Stimulated activated CD4-positive, alpha-beta T cell treated with anti-CD3 and anti-CD28 coated beads, Interleukin-1b, Interleukin-23, amount 100 ng/mL, for 4 hours (primary cell): ENCODE measurements at regions not wholly inside any gene's neighbourhood (a gene's known extent, or its start where the extent isn't known, plus 50 kb on each side); places are given as distances from the start of the nearest gene placed in this dataset.

Experiments used
- DNase-seq, 2 donors: peaks; one replicate each; pipeline ENCODE4 v3.0.0-alpha.2; 2020; ENCODE audit warnings: low read depth in 2 of 2

GRCh38 chr4:171636606-171637005, 176.6 kb upstream of the GALNTL6 start:
- DNase-seq, result no peak

GRCh38 chr4:171629737-171630136, 183.5 kb upstream of the GALNTL6 start:
- no peak for DNase-seq

GRCh38 chr4:171629182-171629581, 184.0 kb upstream of the GALNTL6 start:
- DNase-seq, result no peak

- DNase-seq, result no peak
Observed at GRCh38 chr4:171626554-171626953, 186.7 kb upstream of the GALNTL6 start.

GRCh38 chr4:171622729-171623128, 190.5 kb upstream of the GALNTL6 start:
- DNase-seq, result no peak

GRCh38 chr4:171621646-171622045, 191.6 kb upstream of the GALNTL6 start:
- no peak for DNase-seq

- no peak for DNase-seq
Observed at GRCh38 chr4:171612907-171613306, 200.3 kb upstream of the GALNTL6 start.

GRCh38 chr4:171602638-171603355, 210.4 kb upstream of the GALNTL6 start:
- no peak for DNase-seq

GRCh38 chr4:171601091-171601490, 212.1 kb upstream of the GALNTL6 start:
- DNase-seq, result no peak

GRCh38 chr4:171599628-171600027, 213.6 kb upstream of the GALNTL6 start:
- no peak for DNase-seq

GRCh38 chr4:171594293-171594692, 218.9 kb upstream of the GALNTL6 start:
- no peak for DNase-seq

- DNase-seq, result no peak
Observed at GRCh38 chr4:171590716-171591115, 222.5 kb upstream of the GALNTL6 start.

GRCh38 chr4:171588764-171589163, 224.4 kb upstream of the GALNTL6 start:
- no peak for DNase-seq

GRCh38 chr4:171588051-171588545, 225.1 kb upstream of the GALNTL6 start:
- no peak for DNase-seq

- DNase-seq, result no peak
Observed at GRCh38 chr4:171583790-171584189, 229.4 kb upstream of the GALNTL6 start.

GRCh38 chr4:171582961-171583581, 230.1 kb upstream of the GALNTL6 start:
- no peak for DNase-seq

GRCh38 chr4:171573181-171573580, 240.0 kb upstream of the GALNTL6 start:
- no peak for DNase-seq

- DNase-seq, result no peak
Observed at GRCh38 chr4:171565130-171565788, 247.9 kb upstream of the GALNTL6 start.

- no peak for DNase-seq
Observed at GRCh38 chr4:171561419-171561818, 251.8 kb upstream of the GALNTL6 start.

- no peak for DNase-seq
Observed at GRCh38 chr4:171553961-171554360, 259.2 kb upstream of the GALNTL6 start.

GRCh38 chr4:171542640-171543039, 270.6 kb upstream of the GALNTL6 start:
- no peak for DNase-seq

- DNase-seq, result no peak
Observed at GRCh38 chr4:171538601-171539100, 274.6 kb upstream of the GALNTL6 start.

- DNase-seq, result no peak
Observed at GRCh38 chr4:171534391-171534790, 278.8 kb upstream of the GALNTL6 start.
